ENCODE measurements at regions not wholly inside any gene's neighbourhood (a gene's known extent, or its start where the extent isn't known, plus 50 kb on each side); places are given as distances from the start of the nearest gene placed in this dataset.

- no peak for DNase-seq
Observed at GRCh38 chr3:127049393-127049792, 66.5 kb downstream of the PLXNA1 start.

DNA sequence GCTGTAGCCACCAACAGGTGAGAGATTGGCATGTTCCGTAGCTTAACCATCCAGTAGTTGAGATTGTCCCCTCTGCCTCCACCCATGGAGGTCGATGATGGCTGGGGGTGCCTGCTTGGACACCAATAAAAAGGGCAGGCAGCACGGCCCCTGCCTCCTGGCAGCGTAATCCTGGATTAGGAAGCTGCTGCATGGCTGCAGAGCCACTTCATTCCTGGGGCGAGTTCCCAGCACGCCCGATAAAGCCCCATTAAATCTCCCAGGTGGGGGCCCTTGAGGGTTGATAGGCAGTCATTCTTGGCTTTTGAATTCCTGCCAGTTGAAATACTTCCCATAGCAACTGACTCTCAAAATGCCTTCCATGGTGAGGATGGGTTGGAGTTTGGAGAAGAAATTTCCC lies 67.8 kb downstream of the PLXNA1 start:
- DNase-seq = peak; percentile 27

- no peak for DNase-seq
Observed at GRCh38 chr3:127052121-127052561, 69.2 kb downstream of the PLXNA1 start.

GRCh38 chr3:127053026-127053425 lies 70.1 kb downstream of the PLXNA1 start:
- no peak for DNase-seq

- no peak for DNase-seq
Observed at GRCh38 chr3:127053450-127053849, 70.5 kb downstream of the PLXNA1 start.

DNA sequence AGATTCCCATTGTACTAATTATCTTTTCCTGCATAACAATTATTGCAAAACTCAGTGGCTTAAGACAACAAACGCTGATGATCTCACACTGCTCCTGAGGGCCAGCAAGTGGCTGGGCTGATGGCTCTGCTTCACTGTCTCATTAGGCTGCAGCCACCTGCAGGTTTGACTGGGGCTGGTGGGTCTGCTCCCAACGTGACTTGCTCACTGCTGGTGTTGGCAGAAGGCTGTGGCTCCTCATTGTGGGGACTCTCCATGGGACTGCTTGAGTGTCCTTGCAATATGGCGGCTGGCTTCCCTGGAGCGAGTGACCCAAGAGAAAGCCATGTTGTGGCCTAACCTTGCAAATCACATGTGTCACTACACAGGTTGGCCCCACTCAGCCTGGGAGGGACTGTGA lies 71.1 kb downstream of the PLXNA1 start:
- no peak for DNase-seq

- DNase-seq = no peak
Observed at GRCh38 chr3:127056281-127056680, 73.4 kb downstream of the PLXNA1 start.

DNA sequence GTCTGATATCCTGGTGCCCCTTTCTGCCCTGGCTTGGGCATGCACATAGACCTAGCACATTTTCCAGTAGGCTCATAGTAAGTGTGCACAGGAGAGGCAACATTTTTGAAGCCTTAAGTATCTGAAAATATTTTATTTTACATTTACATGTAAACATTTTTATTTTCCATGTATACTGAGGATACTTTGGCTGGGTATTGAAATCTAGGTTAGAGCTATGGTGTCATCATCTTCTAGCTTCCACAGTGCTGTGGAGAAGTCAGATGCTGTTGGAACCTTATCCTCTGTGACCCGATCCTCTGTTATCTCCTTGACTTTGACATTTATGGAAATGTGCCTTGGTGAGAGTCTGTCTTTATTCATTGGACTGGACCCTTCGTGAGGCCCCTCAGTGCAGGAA lies 74.1 kb downstream of the PLXNA1 start:
- DNase-seq = no peak

- no peak for DNase-seq
Observed at GRCh38 chr3:127059072-127059471, 76.2 kb downstream of the PLXNA1 start.

DNA sequence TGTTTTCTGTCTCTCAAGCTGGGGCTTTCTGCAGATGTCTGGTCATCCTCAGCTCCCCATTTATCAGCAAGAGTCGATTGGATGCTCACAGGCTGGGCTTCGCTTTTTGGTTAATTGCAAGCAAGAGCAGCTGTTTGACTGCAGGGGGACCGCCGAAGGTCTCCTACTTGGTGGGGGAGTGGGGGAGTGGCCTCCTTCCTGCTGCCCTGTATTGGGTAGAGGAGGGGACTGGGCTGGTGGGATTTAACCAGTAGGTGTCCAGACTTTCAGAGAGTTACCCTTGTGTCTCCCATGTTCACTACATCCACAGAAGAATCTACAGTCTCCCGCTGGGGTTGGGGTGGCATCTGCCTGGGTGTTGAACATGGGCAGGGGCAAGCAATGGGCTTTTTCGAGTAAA lies 78.7 kb downstream of the PLXNA1 start:
- no peak for DNase-seq

- DNase-seq = no peak
Observed at GRCh38 chr3:127062926-127063325, 80.0 kb downstream of the PLXNA1 start.

- DNase-seq = no peak
Observed at GRCh38 chr3:127063916-127064315, 81.0 kb downstream of the PLXNA1 start.

- no peak for DNase-seq
Observed at GRCh38 chr3:127064391-127065137, 81.6 kb downstream of the PLXNA1 start.

DNA sequence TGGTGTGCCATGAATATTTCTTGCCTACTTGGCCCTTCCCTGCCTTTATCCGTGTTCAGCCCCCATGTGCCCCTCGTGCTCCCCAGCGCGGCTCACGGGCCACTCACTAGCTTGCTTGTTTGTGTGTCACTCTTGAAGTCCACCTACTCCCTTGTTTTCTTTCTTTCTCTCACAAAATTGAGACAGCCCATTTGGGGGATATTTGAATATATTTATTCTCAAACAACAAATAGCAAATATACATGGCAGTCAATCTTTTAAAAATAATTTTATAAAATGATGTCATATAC lies 82.2 kb downstream of the PLXNA1 start:
- DNase-seq = no peak

DNA sequence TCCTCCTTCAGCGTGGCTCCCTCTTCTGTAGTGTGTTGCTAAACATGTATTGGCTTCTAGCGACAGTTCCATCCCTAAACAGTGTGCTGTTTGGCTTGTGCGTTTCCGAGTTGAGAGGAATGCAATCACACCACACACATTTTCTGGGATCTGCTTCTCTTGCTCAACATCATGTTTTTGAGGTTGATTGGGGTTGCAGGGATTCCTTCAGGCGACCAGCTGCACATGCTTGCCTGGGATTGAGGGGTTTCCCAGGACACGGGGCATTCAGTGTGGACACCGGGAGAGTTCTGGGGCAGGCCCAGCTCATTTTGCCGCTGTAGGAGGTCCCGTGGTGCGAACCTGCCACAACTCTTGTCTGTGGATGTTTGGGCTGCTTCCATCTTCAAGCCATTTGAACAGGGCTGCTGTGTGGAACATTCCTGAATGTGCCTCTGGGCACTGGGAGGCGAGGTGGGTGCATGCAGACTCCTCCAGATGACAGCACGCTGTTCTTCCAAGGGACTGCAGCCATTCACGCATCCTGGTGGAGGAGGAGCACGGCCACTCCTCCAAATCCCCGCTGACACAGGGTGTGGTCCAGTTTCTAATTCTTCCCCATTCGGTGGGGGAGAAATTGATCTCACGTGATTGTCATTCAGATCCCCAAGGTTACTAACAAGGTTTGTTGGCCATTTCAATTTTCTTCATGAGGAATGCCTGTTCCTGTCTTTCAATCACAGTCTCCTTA lies 82.8 kb downstream of the PLXNA1 start:
- no peak for DNase-seq

- no peak for DNase-seq
Observed at GRCh38 chr3:127066635-127067034, 83.7 kb downstream of the PLXNA1 start.

DNA sequence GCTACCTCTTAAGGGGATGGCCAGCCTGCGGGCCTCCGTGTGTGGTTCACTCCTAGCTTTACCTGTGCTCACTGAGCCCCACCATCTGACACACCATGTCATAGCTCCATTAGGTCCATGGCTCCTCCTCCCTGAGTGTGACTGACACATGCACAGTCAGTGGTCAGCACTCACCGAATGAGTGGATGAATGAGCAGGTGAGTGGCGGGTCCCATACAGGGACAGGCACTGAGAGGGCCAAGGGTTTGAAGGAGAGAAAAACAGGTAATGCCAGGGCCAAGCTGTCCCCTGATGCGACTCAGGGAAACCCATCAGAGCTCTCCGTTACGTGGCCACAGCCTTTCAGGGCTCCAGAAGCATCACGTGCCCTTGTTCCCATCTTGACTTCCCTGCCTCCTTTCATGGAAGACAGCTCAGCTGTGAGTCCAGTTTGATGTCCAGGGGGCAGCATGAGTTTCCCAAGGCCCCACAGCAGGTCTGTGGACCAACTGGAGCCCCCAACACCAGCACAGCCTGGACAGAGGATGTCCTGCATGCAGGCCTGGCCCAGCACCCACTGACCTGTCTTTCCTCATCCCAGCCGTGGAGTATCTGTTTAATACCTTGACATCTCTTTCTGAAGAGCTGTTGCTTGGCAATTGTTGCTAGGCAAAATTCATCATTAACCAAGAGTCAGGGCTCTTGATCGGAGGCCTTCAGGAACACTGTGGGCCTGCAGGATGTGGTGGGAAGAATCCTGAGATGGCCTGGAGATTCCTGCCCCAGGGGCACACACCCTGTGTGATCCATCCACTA lies 84.4 kb downstream of the PLXNA1 start:
- DNase-seq = no peak

DNA sequence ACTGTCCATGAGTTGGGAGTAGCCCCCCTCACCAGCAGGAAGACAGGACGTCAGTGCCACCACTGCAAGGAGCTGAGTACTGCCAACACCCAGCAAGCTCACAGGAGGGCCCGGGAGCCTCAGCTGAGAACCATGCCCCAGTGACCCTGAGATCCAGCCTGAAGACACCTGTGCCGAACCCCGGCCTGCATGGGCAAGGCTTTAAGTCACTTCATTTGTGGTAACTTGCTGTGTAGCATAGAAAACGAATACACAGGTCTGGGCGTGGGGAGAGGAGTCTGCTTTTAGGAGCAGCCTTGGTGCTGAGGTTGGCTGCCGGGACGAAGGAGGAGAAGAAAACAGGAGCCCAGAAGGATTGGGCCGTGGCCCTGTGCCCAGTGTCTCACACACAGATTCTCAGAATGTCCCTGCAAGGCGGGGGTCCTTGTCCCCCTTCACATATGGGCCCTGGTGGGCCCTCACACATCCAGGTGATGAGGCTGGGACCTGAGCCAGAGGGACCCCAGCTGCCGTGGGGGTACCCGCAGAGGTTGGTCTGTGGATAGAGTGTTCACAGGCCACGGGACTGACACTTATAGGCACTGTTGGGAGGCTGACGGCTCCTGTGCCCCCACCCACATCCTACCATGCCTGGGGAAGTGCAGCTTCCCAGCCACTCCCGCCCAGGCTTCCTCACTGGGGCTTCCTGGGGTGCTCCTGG lies 85.3 kb downstream of the PLXNA1 start:
- DNase-seq = no peak

GRCh38 chr3:127068871-127069270 lies 86.0 kb downstream of the PLXNA1 start:
- DNase-seq = no peak

GRCh38 chr3:127069814-127070440 lies 87.0 kb downstream of the PLXNA1 start:
- DNase-seq = no peak

DNA sequence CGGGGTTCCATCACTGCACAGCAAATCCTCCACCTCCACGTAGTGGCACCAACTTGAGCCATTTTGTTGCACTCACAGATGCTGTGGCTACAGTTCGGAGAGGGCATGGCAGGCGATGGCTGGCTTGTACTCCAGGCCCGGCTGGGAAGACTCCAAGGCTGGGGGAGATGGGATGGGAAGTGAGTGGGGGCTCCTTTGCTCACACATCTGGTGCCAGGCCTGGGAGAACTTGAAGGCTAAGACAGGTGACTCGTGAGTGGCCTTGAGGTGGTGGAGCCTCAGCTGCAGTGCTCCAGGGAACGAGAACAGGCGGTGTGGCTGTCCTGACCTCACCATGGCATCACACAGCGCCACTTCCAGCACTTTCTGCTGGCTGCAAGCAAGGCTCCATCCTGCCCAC lies 87.9 kb downstream of the PLXNA1 start:
- DNase-seq = no peak

GRCh38 chr3:127071597-127072001 lies 88.7 kb downstream of the PLXNA1 start:
- DNase-seq = no peak
